Upper lobe of right lung (tissue), 1 donor: ENCODE measurements at regions not wholly inside any gene's neighbourhood (a gene's known extent, or its start where the extent isn't known, plus 50 kb on each side); places are given as distances from the start of the nearest gene placed in this dataset.

Source experiments
- ATAC-seq: fragments of 200-7000 bp; cut with Tn5 transposase; one replicate; pipeline ENCODE4 v1.9.1; 2020; ENCODE audit warnings: mild to moderate bottlenecking, moderate library complexity
- DNase-seq: peaks from one replicate; pipeline ENCODE4 v3.0.0-alpha.2; 2020
- H3K27ac ChIP-seq: fragments of 200-600 bp; one replicate; pipeline ENCODE4 v1.8.0; 2022
- H3K27me3 ChIP-seq: fragments of 200-600 bp; one replicate; pipeline ENCODE4 v1.8.0; 2022; ENCODE audit warnings: mild to moderate bottlenecking
- H3K36me3 ChIP-seq: fragments of 200-600 bp; one replicate; pipeline ENCODE4 v1.8.0; 2022
- H3K4me1 ChIP-seq: fragments of 200-600 bp; one replicate; pipeline ENCODE4 v1.8.0; 2022
- H3K4me3 ChIP-seq: fragments of 200-600 bp; one replicate; pipeline ENCODE4 v1.8.0; 2022; ENCODE audit warnings: mild to moderate bottlenecking
- H3K9me3 ChIP-seq: fragments of 200-600 bp; one replicate; pipeline ENCODE4 v1.8.0; 2022
- intact Hi-C: fragments of 100-400 bp; cut with DNase I; formaldehyde crosslinking; loops from one replicate; pipeline ENCODE4 v1.11.0; 2022
- TF ChIP-seq, protein P1 (sequence below): fragments of 200-600 bp; IDR thresholded peaks from one replicate; pipeline ENCODE4 v1.8.0; 2022; ENCODE audit warnings: antibody characterized with exemption
- donor health status: DM: no; HTN: yes; CAD: no; lungs with severe emphysema.

DNA sequence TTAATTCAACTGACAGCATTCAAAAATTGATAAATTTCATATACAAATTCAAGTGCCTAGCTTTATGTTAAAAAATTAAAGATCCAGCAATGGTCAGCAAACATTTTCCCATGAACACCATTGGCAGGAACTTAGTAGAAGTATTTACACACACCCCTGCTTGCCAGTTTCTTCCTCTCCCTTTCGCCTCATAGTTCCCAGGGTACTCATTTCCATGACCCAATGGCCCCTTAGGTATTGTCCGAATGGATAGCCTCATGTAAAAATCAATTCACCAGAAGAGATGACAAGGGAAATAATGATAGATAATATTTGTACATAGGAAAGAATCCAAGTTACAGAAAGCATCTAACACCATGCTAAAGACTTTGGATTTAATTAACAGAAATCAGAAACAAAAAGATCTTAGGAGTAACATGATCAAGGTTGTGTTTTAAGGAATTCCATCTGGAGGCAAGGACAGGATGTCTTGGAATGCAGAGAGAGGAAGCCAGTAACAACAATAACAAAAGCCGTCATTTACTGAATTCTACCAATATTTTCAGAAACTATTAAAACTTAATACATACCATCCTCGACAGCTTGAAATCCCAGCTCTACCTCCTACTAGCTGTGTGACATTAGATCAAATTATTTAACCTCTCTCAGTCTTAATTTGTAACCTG is 423.0 kb downstream of the IRS1 start:
- Histone ChIP-seq H3K4me3 (no peak overlapping the region), H3K9me3 (no peaks in the 10 kb centered on the region), H3K4me1 (no peaks in the 10 kb centered on the region), H3K27ac (no peak overlapping the region), H3K27me3 (no peaks in the 10 kb centered on the region), H3K36me3 (no peaks in the 10 kb centered on the region)
- TF ChIP-seq, protein P1, sequence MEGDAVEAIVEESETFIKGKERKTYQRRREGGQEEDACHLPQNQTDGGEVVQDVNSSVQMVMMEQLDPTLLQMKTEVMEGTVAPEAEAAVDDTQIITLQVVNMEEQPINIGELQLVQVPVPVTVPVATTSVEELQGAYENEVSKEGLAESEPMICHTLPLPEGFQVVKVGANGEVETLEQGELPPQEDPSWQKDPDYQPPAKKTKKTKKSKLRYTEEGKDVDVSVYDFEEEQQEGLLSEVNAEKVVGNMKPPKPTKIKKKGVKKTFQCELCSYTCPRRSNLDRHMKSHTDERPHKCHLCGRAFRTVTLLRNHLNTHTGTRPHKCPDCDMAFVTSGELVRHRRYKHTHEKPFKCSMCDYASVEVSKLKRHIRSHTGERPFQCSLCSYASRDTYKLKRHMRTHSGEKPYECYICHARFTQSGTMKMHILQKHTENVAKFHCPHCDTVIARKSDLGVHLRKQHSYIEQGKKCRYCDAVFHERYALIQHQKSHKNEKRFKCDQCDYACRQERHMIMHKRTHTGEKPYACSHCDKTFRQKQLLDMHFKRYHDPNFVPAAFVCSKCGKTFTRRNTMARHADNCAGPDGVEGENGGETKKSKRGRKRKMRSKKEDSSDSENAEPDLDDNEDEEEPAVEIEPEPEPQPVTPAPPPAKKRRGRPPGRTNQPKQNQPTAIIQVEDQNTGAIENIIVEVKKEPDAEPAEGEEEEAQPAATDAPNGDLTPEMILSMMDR, result no peak
- intact Hi-C loops, result no loop called here
- DNase-seq (no peak), ATAC-seq (no peak)

DNA sequence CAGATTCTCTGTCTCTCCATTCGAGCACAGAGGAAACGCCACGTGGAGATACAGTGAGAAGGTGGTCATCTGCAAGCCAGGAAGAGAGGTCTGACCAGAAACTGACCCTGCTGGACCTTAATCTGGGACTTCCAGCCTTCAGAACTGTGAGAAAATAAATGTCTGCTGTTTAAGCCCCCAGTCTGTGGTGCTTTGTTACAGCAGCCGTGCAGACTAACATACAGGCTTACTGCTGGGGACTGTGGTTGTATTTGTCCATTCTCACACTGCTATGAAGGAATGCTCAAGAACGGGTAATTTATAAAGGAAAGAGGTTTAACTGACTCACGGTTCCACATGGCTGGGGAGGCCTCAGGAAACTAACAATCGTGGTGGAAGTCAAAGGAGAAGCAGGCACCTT is 432.7 kb downstream of the IRS1 start:
- Histone ChIP-seq H3K4me1 (no peaks in the 10 kb centered on the region), H3K36me3 (no peaks in the 10 kb centered on the region), H3K27ac (no peak overlapping the region), H3K9me3 (no peaks in the 10 kb centered on the region), H3K4me3 (no peak overlapping the region), H3K27me3 (no peaks in the 10 kb centered on the region)
- ATAC-seq (no peak), DNase-seq (no peak)
- TF ChIP-seq, protein P1, result no peak
- intact Hi-C loops, result no loop called here

DNA sequence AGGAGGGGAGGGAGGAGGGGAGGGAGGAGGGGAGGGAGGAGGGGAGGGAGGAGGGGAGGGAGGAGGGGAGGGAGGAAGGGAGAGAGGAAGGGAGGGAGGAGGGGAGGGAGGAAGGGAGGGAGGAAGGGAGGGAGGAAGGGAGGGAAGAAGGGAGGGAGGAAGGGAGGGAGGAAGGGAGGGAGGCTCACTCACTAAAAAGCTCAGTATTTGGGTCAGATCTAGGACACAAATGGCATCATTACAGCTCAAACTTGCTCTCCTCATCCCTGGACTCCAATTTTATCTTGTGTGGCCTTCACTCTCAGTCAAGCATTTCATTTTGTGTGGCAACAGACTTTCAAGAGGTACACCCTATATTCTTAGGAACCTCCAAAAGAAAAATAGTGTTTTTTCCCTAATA is 435.4 kb downstream of the IRS1 start:
- ATAC-seq, result no peak
- intact Hi-C loops, result no loop called here

DNA sequence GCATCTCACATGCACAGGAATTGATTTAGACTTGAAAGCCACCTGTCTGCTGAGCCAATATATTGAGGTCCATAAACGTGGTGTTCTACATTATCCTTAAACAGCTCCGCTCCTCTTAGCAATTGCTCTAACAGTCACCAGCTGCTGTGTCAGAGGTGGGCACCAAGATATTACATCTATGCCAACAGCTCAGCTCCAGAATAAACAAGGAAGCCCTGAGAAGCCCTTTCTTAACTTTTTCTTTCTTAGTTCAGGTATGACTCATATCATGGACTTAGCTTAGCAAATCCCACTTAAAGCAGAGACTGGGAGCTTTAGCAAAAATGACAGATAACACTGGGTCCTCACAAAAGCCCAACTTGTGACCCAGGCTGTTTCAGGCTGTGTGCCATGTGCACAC is 436.6 kb downstream of the IRS1 start:
- Histone ChIP-seq H3K4me3 (no peak overlapping the region), H3K4me1 (no peaks in the 10 kb centered on the region), H3K9me3 (no peaks in the 10 kb centered on the region), H3K36me3 (no peaks in the 10 kb centered on the region), H3K27ac (no peak overlapping the region), H3K27me3 (no peaks in the 10 kb centered on the region)
- DNase-seq (no peak), ATAC-seq (no peak)
- TF ChIP-seq, protein P1, result no peak
- intact Hi-C loops, result no loop called here

More for the DNA sequence above, 435.4 kb downstream of the IRS1 start:
- H3K27ac ChIP-seq, result no peak overlapping the region
- DNase-seq, result no peak
- no peaks in the 10 kb centered on the region for H3K27me3 ChIP-seq
- H3K4me3 ChIP-seq, result no peak overlapping the region
- no peaks in the 10 kb centered on the region for H3K4me1 ChIP-seq
- TF ChIP-seq, protein P1, result no peak
- H3K9me3 ChIP-seq, result no peaks in the 10 kb centered on the region
- H3K36me3 ChIP-seq, result no peaks in the 10 kb centered on the region

DNA sequence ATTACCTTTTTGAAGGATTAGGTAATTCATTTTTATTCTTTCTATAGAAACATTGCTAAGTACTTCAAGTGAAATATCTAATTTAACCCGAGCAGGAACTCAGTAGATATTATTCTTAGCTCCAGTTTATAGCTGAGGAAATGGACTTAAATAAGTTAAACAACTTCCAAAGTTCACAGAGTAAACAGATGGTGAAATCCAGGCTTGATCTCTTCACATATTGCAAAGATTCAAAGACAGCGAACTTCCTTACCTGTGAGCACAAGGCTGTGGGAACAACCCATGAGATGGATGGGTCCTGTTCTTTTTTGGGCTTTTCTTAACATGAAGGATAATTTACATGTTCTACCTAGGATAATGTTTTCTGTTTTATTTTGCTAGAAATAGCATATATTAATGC is 439.0 kb downstream of the IRS1 start:
- H3K4me1 ChIP-seq, result no peaks in the 10 kb centered on the region
- H3K27me3 ChIP-seq, result no peaks in the 10 kb centered on the region
- ATAC-seq (no peak), DNase-seq (no peak)
- H3K9me3 ChIP-seq, result no peaks in the 10 kb centered on the region
- no peak overlapping the region for H3K27ac ChIP-seq
- TF ChIP-seq, protein P1, result no peak
- intact Hi-C loops, result no loop called here
- H3K36me3 ChIP-seq, result no peaks in the 10 kb centered on the region
- no peak overlapping the region for H3K4me3 ChIP-seq

GRCh38 chr2:226358688-226359087 is 440.9 kb downstream of the IRS1 start:
- TF ChIP-seq, protein P1, result no peak
- intact Hi-C loops, result no loop called here
- Histone ChIP-seq H3K4me1 (no peaks in the 10 kb centered on the region), H3K27ac (no peak overlapping the region), H3K9me3 (no peaks in the 10 kb centered on the region), H3K36me3 (no peaks in the 10 kb centered on the region), H3K27me3 (no peaks in the 10 kb centered on the region), H3K4me3 (no peak overlapping the region)
- DNase-seq (no peak), ATAC-seq (peak; percentile 65)
